K562 (cell line): ENCODE measurements at regions not wholly inside any gene's neighbourhood (a gene's known extent, or its start where the extent isn't known, plus 50 kb on each side); places are given as distances from the start of the nearest gene placed in this dataset.

Source experiments
- C11orf30 ChIP-seq: fragments of 450-650 bp; IDR thresholded peaks from 2 replicates; pipeline ENCODE4 v1.6.1; 2016; ENCODE audit warnings: low read depth, mild to moderate bottlenecking
- CBX3 ChIP-seq, 2 experiments: IDR thresholded peaks; 1 replicate in 1 of 2; 2 replicates in 1 of 2; pipeline ENCODE4 v1.6.1; 2012; ENCODE audit warnings: inconsistent platforms in 2 of 2, low read length in 2 of 2, borderline replicate concordance in 1 of 2, control low read depth in 1 of 2
- FOSL1 ChIP-seq: fragments of 200-800 bp; sonication (Bioruptor generic); conservative IDR thresholded peaks from 2 replicates; pipeline ENCODE4 v1.6.1; 2016; ENCODE audit warnings: missing genetic modification characterization, missing compliant biosample characterization
- JUND ChIP-seq, 2 experiments: IDR thresholded peaks; 2 replicates in 1 of 2; 3 replicates in 1 of 2; pipeline ENCODE4 v1.6.1; 2011; ENCODE audit warnings: borderline replicate concordance in 2 of 2, low read depth in 2 of 2, low read length in 2 of 2, improper control_type of control experiment in 1 of 2, missing biosample characterization in 1 of 2, missing genetic modification characterization in 1 of 2, missing genetic modification reagents in 1 of 2
- MYC ChIP-seq, 2 experiments: fragments of 250-450 bp in 1 of 2; sonication (Bioruptor Pico) in 1 of 2; IDR thresholded peaks; 2 replicates each; pipeline versions ENCODE4 v1.5.1 to v1.6.1; 2012 to 2021; ENCODE audit warnings: low read depth in 2 of 2, borderline replicate concordance in 1 of 2, improper control_type of control experiment in 1 of 2, low read length in 1 of 2, mild to moderate bottlenecking in 1 of 2, moderate library complexity in 1 of 2
- NR4A1 ChIP-seq, 2 experiments: fragments of 250-450 bp in 1 of 2; fragments of 450-650 bp in 1 of 2; sonication (Bioruptor Pico) in 1 of 2; IDR thresholded peaks; 2 replicates each; pipeline versions ENCODE4 v1.4.0 to v1.6.1; 2016 to 2020; ENCODE audit warnings: mild to moderate bottlenecking in 2 of 2, missing compliant biosample characterization in 1 of 2, missing genetic modification characterization in 1 of 2, moderate library complexity in 1 of 2
- SLC30A9 ChIP-seq: fragments of 250-450 bp; sonication (Bioruptor Pico); IDR thresholded peaks from 2 replicates; pipeline ENCODE4 v1.8.0; 2022; ENCODE audit warnings: mild to moderate bottlenecking, moderate library complexity
- SRSF3 ChIP-seq: fragments of 200-400 bp; formaldehyde crosslinking; IDR thresholded peaks from 2 replicates; pipeline ENCODE4 v1.6.1; 2016; ENCODE audit warnings: mild to moderate bottlenecking, low read length, moderate library complexity; ENCODE audit not compliant: insufficient read depth
- SRSF9 ChIP-seq: fragments of 200-400 bp; formaldehyde crosslinking; IDR thresholded peaks from 2 replicates; pipeline ENCODE4 v1.6.1; 2017; ENCODE audit warnings: low read depth, low read length, borderline replicate concordance
- ZNF133 ChIP-seq: fragments of 250-450 bp; sonication (Bioruptor Pico); IDR thresholded peaks from 2 replicates; pipeline ENCODE4 v1.4.0; 2020; ENCODE audit warnings: mild to moderate bottlenecking
- ZNF766 ChIP-seq: fragments of 200-800 bp; sonication (Bioruptor generic); conservative IDR thresholded peaks from 2 replicates; pipeline ENCODE4 v1.6.1; 2016; ENCODE audit warnings: missing genetic modification characterization, missing compliant biosample characterization
- TF ChIP-seq, protein P1 (sequence below): sonication (generic); formaldehyde crosslinking; IDR thresholded peaks from 2 replicates; pipeline ENCODE4 v1.5.0; 2020; ENCODE audit warnings: missing genetic modification reagents
- TF ChIP-seq, protein P2 (sequence below): fragments of 450-650 bp; IDR thresholded peaks from 2 replicates; pipeline ENCODE4 v1.6.1; 2016; ENCODE audit warnings: mild to moderate bottlenecking, moderate library complexity

DNA sequence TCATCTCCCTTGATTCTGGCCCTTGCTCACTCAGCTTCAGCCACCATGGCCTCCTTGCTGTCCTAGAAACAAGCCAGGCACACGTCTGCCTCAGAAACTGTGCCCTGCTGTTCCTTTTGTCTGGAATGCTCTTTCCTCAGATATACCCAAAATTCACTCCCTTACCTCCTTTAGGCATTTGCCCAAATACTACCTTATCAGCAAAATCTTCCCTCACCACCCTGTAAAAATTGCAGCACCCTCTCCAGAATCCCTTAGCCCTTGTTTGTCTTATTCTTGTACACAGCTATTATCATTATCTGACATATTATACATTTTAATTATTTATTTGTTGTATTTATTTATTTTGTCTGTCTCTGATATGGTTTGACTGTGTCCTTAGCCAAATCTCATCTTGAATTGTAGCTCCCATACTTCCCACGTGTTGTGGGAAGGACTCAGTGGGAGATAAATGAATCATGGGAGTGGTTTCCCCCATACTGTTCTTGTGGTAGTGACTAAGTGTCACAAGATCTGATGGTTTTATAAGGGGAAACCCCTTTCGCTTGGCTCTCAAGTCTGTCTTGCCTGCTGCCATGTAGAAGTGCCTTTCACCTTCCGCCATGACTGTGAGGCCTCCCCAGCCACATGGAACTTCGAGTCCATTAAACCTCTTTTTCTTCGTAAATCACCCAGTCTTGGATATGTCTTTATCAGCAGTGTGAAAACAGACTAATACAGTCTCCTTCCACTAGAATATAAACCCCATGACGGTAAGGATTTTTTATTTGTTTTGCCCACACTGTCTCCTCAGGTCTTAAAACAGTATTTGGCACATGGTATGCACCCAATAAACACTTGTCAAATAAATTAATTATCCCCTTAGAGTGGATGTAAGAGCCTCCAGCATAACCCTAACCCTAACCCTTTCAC is 60.0 kb upstream of the STT3B start (continued):
- peak; percentile 99 for TF ChIP-seq ZNF766 (CRISPR knock-in tag)
- no peak for TF ChIP-seq SRSF9
- TF ChIP-seq C11orf30: peak; percentile 74; the same call in 1 of the 2 replicates
- no peak for TF ChIP-seq SRSF3
- TF ChIP-seq, protein P1, sequence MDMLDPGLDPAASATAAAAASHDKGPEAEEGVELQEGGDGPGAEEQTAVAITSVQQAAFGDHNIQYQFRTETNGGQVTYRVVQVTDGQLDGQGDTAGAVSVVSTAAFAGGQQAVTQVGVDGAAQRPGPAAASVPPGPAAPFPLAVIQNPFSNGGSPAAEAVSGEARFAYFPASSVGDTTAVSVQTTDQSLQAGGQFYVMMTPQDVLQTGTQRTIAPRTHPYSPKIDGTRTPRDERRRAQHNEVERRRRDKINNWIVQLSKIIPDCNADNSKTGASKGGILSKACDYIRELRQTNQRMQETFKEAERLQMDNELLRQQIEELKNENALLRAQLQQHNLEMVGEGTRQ (CRISPR knock-in tag): peak; percentile 35; the same call in 1 of the 2 replicates
- no peak for TF ChIP-seq CBX3 (IDR thresholded peaks at IDR 0.05; ENCODE audit: borderline replicate concordance in 1 of 2, low read length in 2 of 2)
- TF ChIP-seq ZNF133 (CRISPR knock-in tag): no peak
- TF ChIP-seq NR4A1 (CRISPR knock-in tag; IDR thresholded peaks at IDR 0.05): no peak
- peak; percentile 68; the same call in 1 of the 2 replicates for TF ChIP-seq NR4A1 (tag; IDR thresholded peaks at IDR 0.05)
- 0 out of 2 replicates have a peak, but pooled peaks have one; percentile 32 for TF ChIP-seq MYC (IDR thresholded peaks at IDR 0.05; ENCODE audit: low read depth, low read length)
- no peak for TF ChIP-seq MYC (CRISPR knock-in tag; IDR thresholded peaks at IDR 0.05; ENCODE audit: borderline replicate concordance, low read depth)
- TF ChIP-seq JUND (IDR thresholded peaks at IDR 0.05; ENCODE audit: borderline replicate concordance, low read depth, low read length): peak; percentile 75; the same call in 1 of the 2 replicates
- peak; percentile 33; the same call in 1 of the 3 replicates for TF ChIP-seq JUND (tag; IDR thresholded peaks at IDR 0.05; ENCODE audit: borderline replicate concordance, low read depth, low read length)
- TF ChIP-seq FOSL1 (tag): peak; percentile 96
- TF ChIP-seq SLC30A9 (CRISPR knock-in tag): no peak
- TF ChIP-seq, protein P2, sequence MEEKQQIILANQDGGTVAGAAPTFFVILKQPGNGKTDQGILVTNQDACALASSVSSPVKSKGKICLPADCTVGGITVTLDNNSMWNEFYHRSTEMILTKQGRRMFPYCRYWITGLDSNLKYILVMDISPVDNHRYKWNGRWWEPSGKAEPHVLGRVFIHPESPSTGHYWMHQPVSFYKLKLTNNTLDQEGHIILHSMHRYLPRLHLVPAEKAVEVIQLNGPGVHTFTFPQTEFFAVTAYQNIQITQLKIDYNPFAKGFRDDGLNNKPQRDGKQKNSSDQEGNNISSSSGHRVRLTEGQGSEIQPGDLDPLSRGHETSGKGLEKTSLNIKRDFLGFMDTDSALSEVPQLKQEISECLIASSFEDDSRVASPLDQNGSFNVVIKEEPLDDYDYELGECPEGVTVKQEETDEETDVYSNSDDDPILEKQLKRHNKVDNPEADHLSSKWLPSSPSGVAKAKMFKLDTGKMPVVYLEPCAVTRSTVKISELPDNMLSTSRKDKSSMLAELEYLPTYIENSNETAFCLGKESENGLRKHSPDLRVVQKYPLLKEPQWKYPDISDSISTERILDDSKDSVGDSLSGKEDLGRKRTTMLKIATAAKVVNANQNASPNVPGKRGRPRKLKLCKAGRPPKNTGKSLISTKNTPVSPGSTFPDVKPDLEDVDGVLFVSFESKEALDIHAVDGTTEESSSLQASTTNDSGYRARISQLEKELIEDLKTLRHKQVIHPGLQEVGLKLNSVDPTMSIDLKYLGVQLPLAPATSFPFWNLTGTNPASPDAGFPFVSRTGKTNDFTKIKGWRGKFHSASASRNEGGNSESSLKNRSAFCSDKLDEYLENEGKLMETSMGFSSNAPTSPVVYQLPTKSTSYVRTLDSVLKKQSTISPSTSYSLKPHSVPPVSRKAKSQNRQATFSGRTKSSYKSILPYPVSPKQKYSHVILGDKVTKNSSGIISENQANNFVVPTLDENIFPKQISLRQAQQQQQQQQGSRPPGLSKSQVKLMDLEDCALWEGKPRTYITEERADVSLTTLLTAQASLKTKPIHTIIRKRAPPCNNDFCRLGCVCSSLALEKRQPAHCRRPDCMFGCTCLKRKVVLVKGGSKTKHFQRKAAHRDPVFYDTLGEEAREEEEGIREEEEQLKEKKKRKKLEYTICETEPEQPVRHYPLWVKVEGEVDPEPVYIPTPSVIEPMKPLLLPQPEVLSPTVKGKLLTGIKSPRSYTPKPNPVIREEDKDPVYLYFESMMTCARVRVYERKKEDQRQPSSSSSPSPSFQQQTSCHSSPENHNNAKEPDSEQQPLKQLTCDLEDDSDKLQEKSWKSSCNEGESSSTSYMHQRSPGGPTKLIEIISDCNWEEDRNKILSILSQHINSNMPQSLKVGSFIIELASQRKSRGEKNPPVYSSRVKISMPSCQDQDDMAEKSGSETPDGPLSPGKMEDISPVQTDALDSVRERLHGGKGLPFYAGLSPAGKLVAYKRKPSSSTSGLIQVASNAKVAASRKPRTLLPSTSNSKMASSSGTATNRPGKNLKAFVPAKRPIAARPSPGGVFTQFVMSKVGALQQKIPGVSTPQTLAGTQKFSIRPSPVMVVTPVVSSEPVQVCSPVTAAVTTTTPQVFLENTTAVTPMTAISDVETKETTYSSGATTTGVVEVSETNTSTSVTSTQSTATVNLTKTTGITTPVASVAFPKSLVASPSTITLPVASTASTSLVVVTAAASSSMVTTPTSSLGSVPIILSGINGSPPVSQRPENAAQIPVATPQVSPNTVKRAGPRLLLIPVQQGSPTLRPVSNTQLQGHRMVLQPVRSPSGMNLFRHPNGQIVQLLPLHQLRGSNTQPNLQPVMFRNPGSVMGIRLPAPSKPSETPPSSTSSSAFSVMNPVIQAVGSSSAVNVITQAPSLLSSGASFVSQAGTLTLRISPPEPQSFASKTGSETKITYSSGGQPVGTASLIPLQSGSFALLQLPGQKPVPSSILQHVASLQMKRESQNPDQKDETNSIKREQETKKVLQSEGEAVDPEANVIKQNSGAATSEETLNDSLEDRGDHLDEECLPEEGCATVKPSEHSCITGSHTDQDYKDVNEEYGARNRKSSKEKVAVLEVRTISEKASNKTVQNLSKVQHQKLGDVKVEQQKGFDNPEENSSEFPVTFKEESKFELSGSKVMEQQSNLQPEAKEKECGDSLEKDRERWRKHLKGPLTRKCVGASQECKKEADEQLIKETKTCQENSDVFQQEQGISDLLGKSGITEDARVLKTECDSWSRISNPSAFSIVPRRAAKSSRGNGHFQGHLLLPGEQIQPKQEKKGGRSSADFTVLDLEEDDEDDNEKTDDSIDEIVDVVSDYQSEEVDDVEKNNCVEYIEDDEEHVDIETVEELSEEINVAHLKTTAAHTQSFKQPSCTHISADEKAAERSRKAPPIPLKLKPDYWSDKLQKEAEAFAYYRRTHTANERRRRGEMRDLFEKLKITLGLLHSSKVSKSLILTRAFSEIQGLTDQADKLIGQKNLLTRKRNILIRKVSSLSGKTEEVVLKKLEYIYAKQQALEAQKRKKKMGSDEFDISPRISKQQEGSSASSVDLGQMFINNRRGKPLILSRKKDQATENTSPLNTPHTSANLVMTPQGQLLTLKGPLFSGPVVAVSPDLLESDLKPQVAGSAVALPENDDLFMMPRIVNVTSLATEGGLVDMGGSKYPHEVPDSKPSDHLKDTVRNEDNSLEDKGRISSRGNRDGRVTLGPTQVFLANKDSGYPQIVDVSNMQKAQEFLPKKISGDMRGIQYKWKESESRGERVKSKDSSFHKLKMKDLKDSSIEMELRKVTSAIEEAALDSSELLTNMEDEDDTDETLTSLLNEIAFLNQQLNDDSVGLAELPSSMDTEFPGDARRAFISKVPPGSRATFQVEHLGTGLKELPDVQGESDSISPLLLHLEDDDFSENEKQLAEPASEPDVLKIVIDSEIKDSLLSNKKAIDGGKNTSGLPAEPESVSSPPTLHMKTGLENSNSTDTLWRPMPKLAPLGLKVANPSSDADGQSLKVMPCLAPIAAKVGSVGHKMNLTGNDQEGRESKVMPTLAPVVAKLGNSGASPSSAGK: peak; percentile 60; the same call in 1 of the 2 replicates
